Ascending aorta (tissue), 2 donors: ENCODE measurements at regions not wholly inside any gene's neighbourhood (a gene's known extent, or its start where the extent isn't known, plus 50 kb on each side); places are given as distances from the start of the nearest gene placed in this dataset.

Source experiments
- DNase-seq, 2 donors: peaks; one replicate each; pipeline ENCODE4 v3.0.0-alpha.2; 2019; ENCODE audit warnings: low spot score in 2 of 2
- H3K27ac ChIP-seq, 2 donors: fragments of 200-600 bp; sonication (generic); one replicate each; pipeline ENCODE4 v1.5.1; 2016 to 2017; ENCODE audit warnings: mild to moderate bottlenecking in 1 of 2
- H3K27me3 ChIP-seq: fragments of 200-600 bp; sonication (generic); one replicate; pipeline ENCODE4 v1.5.1; 2017
- H3K36me3 ChIP-seq, 2 donors: fragments of 200-600 bp; sonication (generic); one replicate each; pipeline ENCODE4 v1.5.1; 2016
- H3K4me1 ChIP-seq, 2 donors: fragments of 200-600 bp; sonication (generic); one replicate each; pipeline ENCODE4 v1.5.1; 2016 to 2017; ENCODE audit warnings: mild to moderate bottlenecking in 1 of 2
- H3K4me3 ChIP-seq, 2 donors: fragments of 200-600 bp; sonication (generic); one replicate each; pipeline ENCODE4 v1.5.1; 2016 to 2017; ENCODE audit warnings: mild to moderate bottlenecking in 1 of 2
- H3K9me3 ChIP-seq, 2 donors: fragments of 200-600 bp; sonication (generic); one replicate each; pipeline ENCODE4 v1.5.1; 2016
- intact Hi-C: fragments of 100-400 bp; cut with DNase I; formaldehyde crosslinking; loops from one replicate; pipeline ENCODE4 v1.15.1; 2023
- TF ChIP-seq, protein P1 (sequence below), 3 experiments: fragments of 200-600 bp in 2 of 3; fragments of 450-650 bp in 1 of 3; sonication (generic) in 2 of 3; IDR thresholded peaks; one replicate each; pipeline ENCODE4 v1.5.1; 2016 to 2019; ENCODE audit warnings: antibody characterized with exemption in 3 of 3, mild to moderate bottlenecking in 1 of 3, moderate library complexity in 1 of 3

DNA sequence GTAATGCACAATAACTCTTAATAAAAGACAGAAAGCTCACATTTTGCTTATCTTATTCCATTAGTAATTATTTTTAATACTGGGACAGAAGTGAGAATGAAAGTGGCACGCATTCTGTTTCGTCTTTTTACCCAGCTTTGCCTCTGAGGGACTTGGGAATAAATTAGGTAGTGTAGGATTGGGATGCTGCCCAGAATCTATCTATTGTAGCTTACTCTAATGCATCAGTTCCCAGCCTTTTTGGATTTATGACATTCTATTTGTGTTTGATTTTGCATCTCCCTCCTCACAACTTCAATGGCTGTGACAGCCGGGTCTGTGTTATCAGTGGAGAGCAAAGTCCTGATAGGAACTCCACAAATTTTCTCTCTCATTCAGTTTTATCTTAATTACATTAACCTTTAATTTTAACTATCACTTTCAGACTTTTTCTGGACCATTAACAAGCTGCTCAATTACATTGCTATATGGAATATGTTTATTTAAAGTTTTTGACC lies 62.9 kb upstream of the TULP4 start:
- H3K4me1 ChIP-seq = no peaks in the 10 kb centered on the region
- no peak overlapping the region for H3K4me3 ChIP-seq
- H3K27me3 ChIP-seq = no peaks in the 10 kb centered on the region
- no peaks in the 10 kb centered on the region for H3K36me3 ChIP-seq
- TF ChIP-seq, protein P1, sequence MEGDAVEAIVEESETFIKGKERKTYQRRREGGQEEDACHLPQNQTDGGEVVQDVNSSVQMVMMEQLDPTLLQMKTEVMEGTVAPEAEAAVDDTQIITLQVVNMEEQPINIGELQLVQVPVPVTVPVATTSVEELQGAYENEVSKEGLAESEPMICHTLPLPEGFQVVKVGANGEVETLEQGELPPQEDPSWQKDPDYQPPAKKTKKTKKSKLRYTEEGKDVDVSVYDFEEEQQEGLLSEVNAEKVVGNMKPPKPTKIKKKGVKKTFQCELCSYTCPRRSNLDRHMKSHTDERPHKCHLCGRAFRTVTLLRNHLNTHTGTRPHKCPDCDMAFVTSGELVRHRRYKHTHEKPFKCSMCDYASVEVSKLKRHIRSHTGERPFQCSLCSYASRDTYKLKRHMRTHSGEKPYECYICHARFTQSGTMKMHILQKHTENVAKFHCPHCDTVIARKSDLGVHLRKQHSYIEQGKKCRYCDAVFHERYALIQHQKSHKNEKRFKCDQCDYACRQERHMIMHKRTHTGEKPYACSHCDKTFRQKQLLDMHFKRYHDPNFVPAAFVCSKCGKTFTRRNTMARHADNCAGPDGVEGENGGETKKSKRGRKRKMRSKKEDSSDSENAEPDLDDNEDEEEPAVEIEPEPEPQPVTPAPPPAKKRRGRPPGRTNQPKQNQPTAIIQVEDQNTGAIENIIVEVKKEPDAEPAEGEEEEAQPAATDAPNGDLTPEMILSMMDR (IDR thresholded peaks at IDR 0.05) = no peak
- H3K9me3 ChIP-seq = no peaks in the 10 kb centered on the region
- intact Hi-C loops = no loop called here
- no peak for DNase-seq
- no peak overlapping the region for H3K27ac ChIP-seq

DNA sequence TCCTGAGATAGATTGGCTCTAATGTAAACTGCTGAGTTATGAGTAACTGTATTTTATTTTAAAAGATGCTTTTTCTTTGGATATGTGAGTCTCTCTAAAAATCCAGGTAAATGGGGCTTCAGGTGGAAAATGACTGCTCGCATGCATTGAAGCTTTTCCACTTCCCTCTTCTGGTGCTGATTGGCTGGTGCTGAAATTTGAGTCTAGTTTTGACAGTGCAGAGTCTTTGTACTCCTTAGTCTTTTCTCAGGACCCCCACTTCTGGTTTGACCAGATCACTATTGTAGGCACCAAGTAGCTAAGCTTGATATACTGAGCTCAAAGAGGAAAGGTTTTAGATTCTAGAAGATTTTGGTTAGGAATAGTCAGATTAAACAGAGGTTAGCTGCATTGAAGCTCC lies 60.7 kb upstream of the TULP4 start:
- Histone ChIP-seq H3K9me3 (no peaks in the 10 kb centered on the region), H3K36me3 (no peaks in the 10 kb centered on the region), H3K4me1 (no peaks in the 10 kb centered on the region), H3K4me3 (no peak overlapping the region), H3K27me3 (no peaks in the 10 kb centered on the region), H3K27ac (no peak overlapping the region)
- TF ChIP-seq, protein P1 (IDR thresholded peaks at IDR 0.05) = no peak
- DNase-seq = no peak
- intact Hi-C loops = no loop called here

DNA sequence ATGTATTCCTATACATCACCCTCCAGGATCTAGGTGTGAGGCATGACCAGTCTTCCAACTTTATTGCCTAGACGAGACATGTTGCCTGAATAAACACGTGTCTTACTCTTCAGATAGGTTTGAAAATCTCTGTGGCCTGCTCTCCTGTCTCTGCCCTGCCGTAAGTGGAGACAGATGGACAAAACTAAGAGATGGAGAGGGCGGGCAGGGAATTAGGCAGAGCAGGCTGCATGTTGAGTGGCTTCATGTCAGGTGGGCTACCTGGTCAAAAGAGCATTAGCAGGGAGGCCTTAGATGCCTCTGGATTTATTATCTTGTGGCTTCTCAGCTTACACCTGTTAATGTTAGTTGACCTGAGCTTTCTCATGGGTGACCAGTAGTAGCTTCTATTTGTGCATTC lies 59.0 kb upstream of the TULP4 start:
- H3K27ac ChIP-seq = no peak overlapping the region
- H3K9me3 ChIP-seq = no peaks in the 10 kb centered on the region
- no peaks in the 10 kb centered on the region for H3K4me1 ChIP-seq
- H3K4me3 ChIP-seq = no peak overlapping the region
- peak in 1 of 2 donors; percentile 33 for DNase-seq
- intact Hi-C loops = no loop called here
- no peaks in the 10 kb centered on the region for H3K36me3 ChIP-seq
- TF ChIP-seq, protein P1 (IDR thresholded peaks at IDR 0.05) = no peak
- no peaks in the 10 kb centered on the region for H3K27me3 ChIP-seq

DNA sequence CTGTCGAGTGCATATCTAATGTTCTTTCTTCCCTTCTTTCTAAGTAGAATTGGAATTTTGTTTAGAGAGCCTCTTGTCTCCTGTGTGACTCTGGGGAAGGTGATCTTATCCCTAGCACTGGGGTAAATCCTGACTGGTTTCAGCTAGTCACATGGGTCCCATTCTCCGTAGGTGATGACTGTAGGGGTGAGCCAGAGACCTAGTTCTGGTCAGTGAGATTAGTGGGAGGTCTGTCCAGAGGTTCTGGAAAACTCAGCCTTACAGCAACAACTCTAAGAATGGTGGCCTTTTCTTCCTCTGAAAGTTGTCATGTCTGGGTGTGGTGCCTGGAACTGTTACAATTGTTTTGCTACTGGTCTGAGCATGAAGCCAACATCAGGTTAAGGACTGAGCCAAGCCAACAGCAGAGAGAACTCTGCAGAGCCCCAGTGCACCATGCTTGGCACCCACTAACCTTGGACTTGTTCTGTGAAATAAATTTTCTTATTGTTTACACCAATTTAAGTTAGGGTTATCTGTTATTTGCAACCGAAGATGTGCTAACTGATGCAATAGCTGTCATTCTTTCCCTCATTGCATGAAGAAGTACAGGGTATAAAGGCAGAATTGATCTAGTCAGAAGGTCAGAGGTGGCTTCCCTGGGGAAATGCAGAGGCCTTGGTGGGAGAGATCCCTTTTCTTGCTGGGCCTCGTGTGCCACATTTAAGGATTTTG lies 56.8 kb upstream of the TULP4 start:
- DNase-seq = no peak
- no peaks in the 10 kb centered on the region for H3K9me3 ChIP-seq
- H3K4me3 ChIP-seq = no peak overlapping the region
- no peaks in the 10 kb centered on the region for H3K27me3 ChIP-seq
- intact Hi-C loops = no loop called here
- no peaks in the 10 kb centered on the region for H3K36me3 ChIP-seq
- H3K4me1 ChIP-seq = no peaks in the 10 kb centered on the region
- TF ChIP-seq, protein P1 (IDR thresholded peaks at IDR 0.05) = no peak
- H3K27ac ChIP-seq = no peak overlapping the region

DNA sequence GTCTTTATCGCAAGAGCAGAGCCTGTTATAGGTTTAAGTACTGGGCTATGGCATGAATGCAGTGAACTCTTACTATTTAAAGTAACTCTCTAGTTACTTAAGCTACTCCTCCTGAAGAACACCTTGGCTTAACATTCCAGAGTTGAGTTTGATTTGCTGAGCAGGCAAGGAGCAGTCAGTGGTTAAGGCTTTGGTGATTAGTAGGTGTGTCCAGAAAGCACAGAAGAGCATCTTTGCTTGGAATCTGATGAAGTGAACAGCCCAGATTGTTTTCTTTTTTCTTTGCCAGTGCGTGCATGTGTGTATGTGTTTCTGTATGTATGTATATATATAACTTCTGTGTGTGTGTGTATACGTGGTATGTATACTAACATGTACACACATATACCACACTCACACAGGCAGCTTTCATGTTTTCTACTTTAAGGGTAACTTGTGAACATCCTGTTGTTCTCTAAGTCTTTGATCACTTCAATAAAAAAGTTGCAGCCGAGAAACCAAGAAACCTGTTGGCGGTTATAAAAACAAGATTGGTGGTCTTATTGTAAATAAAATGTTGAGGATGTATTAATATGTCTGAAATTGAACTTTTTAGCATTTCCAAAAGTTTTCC lies 56.2 kb upstream of the TULP4 start:
- no peak for DNase-seq

More for the DNA sequence above, 56.2 kb upstream of the TULP4 start:
- H3K4me1 ChIP-seq = no peaks in the 10 kb centered on the region
- H3K36me3 ChIP-seq = no peaks in the 10 kb centered on the region
- TF ChIP-seq, protein P1 (IDR thresholded peaks at IDR 0.05) = no peak
- H3K9me3 ChIP-seq = no peaks in the 10 kb centered on the region
- no peak overlapping the region for H3K27ac ChIP-seq
- no peak overlapping the region for H3K4me3 ChIP-seq
- H3K27me3 ChIP-seq = no peaks in the 10 kb centered on the region
- intact Hi-C loops = no loop called here
